Uterus (tissue), 3 donors: ENCODE measurements at regions not wholly inside any gene's neighbourhood (a gene's known extent, or its start where the extent isn't known, plus 50 kb on each side); places are given as distances from the start of the nearest gene placed in this dataset.

Experiments used
- DNase-seq, 2 donors: peaks; one replicate each; pipeline ENCODE4 v3.0.0-alpha.2; 2019 to 2020
- H3K27ac ChIP-seq, 2 donors: fragments of 200-600 bp; sonication (generic); 1 replicate in 1 of 2; 2 replicates in 1 of 2; pipeline ENCODE4 v1.5.1; 2016 to 2018
- H3K27me3 ChIP-seq, 2 donors: fragments of 200-600 bp; sonication (generic); one replicate each; pipeline ENCODE4 v1.5.1; 2018 to 2019; ENCODE audit warnings: control low read depth in 1 of 2
- H3K36me3 ChIP-seq, 2 donors: fragments of 200-600 bp; sonication (generic); one replicate each; pipeline ENCODE4 v1.5.1; 2019; ENCODE audit warnings: control low read depth in 1 of 2
- H3K4me1 ChIP-seq, 2 donors: fragments of 200-600 bp; sonication (generic); one replicate each; pipeline ENCODE4 v1.5.1; 2018 to 2019; ENCODE audit warnings: control low read depth in 1 of 2
- H3K4me3 ChIP-seq, 2 donors: fragments of 200-600 bp; sonication (generic); 1 replicate in 1 of 2; 2 replicates in 1 of 2; pipeline ENCODE4 v1.5.1; 2018 to 2019; ENCODE audit warnings: mild to moderate bottlenecking in 1 of 2
- H3K9me3 ChIP-seq, 2 donors: fragments of 200-600 bp; sonication (generic); one replicate each; pipeline ENCODE4 v1.5.1; 2019; ENCODE audit warnings: control low read depth in 1 of 2
- CTCF ChIP-seq, 4 experiments: fragments of 200-600 bp in 2 of 4; fragments of 450-650 bp in 2 of 4; sonication (generic) in 2 of 4; IDR thresholded peaks; one replicate each; pipeline ENCODE4 v1.5.1; 2016 to 2019; ENCODE audit warnings: antibody characterized with exemption in 4 of 4, mild to moderate bottlenecking in 2 of 4, moderate library complexity in 1 of 4
- POLR2A ChIP-seq, 2 donors: fragments of 450-650 bp; IDR thresholded peaks; one replicate each; pipeline ENCODE4 v1.6.1; 2016; ENCODE audit warnings: antibody characterized with exemption in 2 of 2, mild to moderate bottlenecking in 1 of 2, moderate library complexity in 1 of 2
- intact Hi-C: fragments of 100-400 bp; cut with DNase I; formaldehyde crosslinking; loops from one replicate; pipeline ENCODE4 v1.15.1; 2023; ENCODE audit warnings: low total_unique reads
- donor health status: DM: yes; HTN: yes; CAD: no.

GRCh38 chr5:21603796-21604195 lies 1249.3 kb downstream of the CDH12 start:
- Histone ChIP-seq H3K27ac (no peak overlapping the region), H3K27me3 (no peaks in the 10 kb centered on the region), H3K9me3 (no peaks in the 10 kb centered on the region), H3K4me1 (no peaks in the 10 kb centered on the region), H3K36me3 (no peaks in the 10 kb centered on the region), H3K4me3 (no peak overlapping the region)
- DNase-seq, result no peak
- no peak for TF ChIP-seq CTCF (IDR thresholded peaks at IDR 0.05)
- no peak for TF ChIP-seq POLR2A (IDR thresholded peaks at IDR 0.05)
- intact Hi-C loops, result no loop called here

GRCh38 chr5:21594566-21594965 lies 1258.6 kb downstream of the CDH12 start:
- H3K36me3 ChIP-seq, result no peaks in the 10 kb centered on the region
- TF ChIP-seq CTCF (IDR thresholded peaks at IDR 0.05), result no peak
- no peak for TF ChIP-seq POLR2A (IDR thresholded peaks at IDR 0.05)
- intact Hi-C loops, result no loop called here

GRCh38 chr5:21593261-21593660 lies 1259.9 kb downstream of the CDH12 start:
- intact Hi-C loops, result no loop called here
- no peak for DNase-seq
- no peaks in the 10 kb centered on the region for H3K9me3 ChIP-seq
- TF ChIP-seq POLR2A (IDR thresholded peaks at IDR 0.05), result no peak
- no peak for TF ChIP-seq CTCF (IDR thresholded peaks at IDR 0.05)
- no peaks in the 10 kb centered on the region for H3K27me3 ChIP-seq
- no peak overlapping the region for H3K27ac ChIP-seq
- no peaks in the 10 kb centered on the region for H3K36me3 ChIP-seq
- H3K4me1 ChIP-seq, result no peaks in the 10 kb centered on the region
- H3K4me3 ChIP-seq, result no peak overlapping the region

More at GRCh38 chr5:21594566-21594965, 1258.6 kb downstream of the CDH12 start:
- no peaks in the 10 kb centered on the region for H3K9me3 ChIP-seq
- no peak overlapping the region for H3K4me3 ChIP-seq
- no peaks in the 10 kb centered on the region for H3K4me1 ChIP-seq
- no peak overlapping the region for H3K27ac ChIP-seq
- H3K27me3 ChIP-seq, result no peaks in the 10 kb centered on the region
- DNase-seq, result no peak

GRCh38 chr5:21581508-21581907 lies 1271.6 kb downstream of the CDH12 start:
- TF ChIP-seq POLR2A (IDR thresholded peaks at IDR 0.05) (no peak), CTCF (IDR thresholded peaks at IDR 0.05) (no peak)
- H3K27ac ChIP-seq, result no peak overlapping the region
- H3K9me3 ChIP-seq, result no peaks in the 10 kb centered on the region
- intact Hi-C loops, result no loop called here
- no peaks in the 10 kb centered on the region for H3K4me1 ChIP-seq
- DNase-seq, result no peak
- no peaks in the 10 kb centered on the region for H3K36me3 ChIP-seq
- no peak overlapping the region for H3K4me3 ChIP-seq
- H3K27me3 ChIP-seq, result no peaks in the 10 kb centered on the region

GRCh38 chr5:21574961-21575360 lies 1278.2 kb downstream of the CDH12 start:
- intact Hi-C loops, result no loop called here
- Histone ChIP-seq H3K9me3 (no peaks in the 10 kb centered on the region), H3K27me3 (no peaks in the 10 kb centered on the region), H3K36me3 (no peaks in the 10 kb centered on the region), H3K4me3 (no peak overlapping the region), H3K27ac (no peak overlapping the region), H3K4me1 (no peaks in the 10 kb centered on the region)
- no peak for DNase-seq
- TF ChIP-seq CTCF (IDR thresholded peaks at IDR 0.05) (no peak), POLR2A (IDR thresholded peaks at IDR 0.05) (no peak)
